Left kidney (tissue), 1 donor: ENCODE measurements at regions not wholly inside any gene's neighbourhood (a gene's known extent, or its start where the extent isn't known, plus 50 kb on each side); places are given as distances from the start of the nearest gene placed in this dataset.

Source experiments
- DNase-seq: peaks from one replicate; pipeline ENCODE4 v3.0.0-alpha.2; 2013

- no peak for DNase-seq
Measured at GRCh38 chr10:3239066-3239919, 66.7 kb upstream of the PITRM1 start.

GRCh38 chr10:3238115-3238871 lies 65.7 kb upstream of the PITRM1 start:
- DNase-seq = no peak

GRCh38 chr10:3237530-3237929 lies 64.9 kb upstream of the PITRM1 start:
- DNase-seq = no peak

- DNase-seq = no peak
Measured at GRCh38 chr10:3236644-3237404, 64.2 kb upstream of the PITRM1 start.

GRCh38 chr10:3235996-3236510 lies 63.5 kb upstream of the PITRM1 start:
- DNase-seq = no peak

GRCh38 chr10:3235395-3235794 lies 62.8 kb upstream of the PITRM1 start:
- no peak for DNase-seq

- DNase-seq = no peak
Measured at GRCh38 chr10:3233486-3233990, 61.0 kb upstream of the PITRM1 start.

- no peak for DNase-seq
Measured at GRCh38 chr10:3231951-3232730, 59.6 kb upstream of the PITRM1 start.

GRCh38 chr10:3229815-3230214 lies 57.2 kb upstream of the PITRM1 start:
- no peak for DNase-seq

GRCh38 chr10:3228629-3228945 lies 56.0 kb upstream of the PITRM1 start:
- DNase-seq = no peak

- DNase-seq = peak; percentile 70
Measured at GRCh38 chr10:3226960-3227744, 54.6 kb upstream of the PITRM1 start.

- DNase-seq = no peak
Measured at GRCh38 chr10:3225561-3225960, 53.0 kb upstream of the PITRM1 start.

- no peak for DNase-seq
Measured at GRCh38 chr10:3224241-3224640, 51.7 kb upstream of the PITRM1 start.

GRCh38 chr10:3222626-3223025 lies 50.0 kb upstream of the PITRM1 start:
- no peak for DNase-seq
